ENCODE measurements at regions not wholly inside any gene's neighbourhood (a gene's known extent, or its start where the extent isn't known, plus 50 kb on each side); places are given as distances from the start of the nearest gene placed in this dataset.
A peak's percentile ranks its signal among the peaks of the same experiment; 100 is the strongest.

GRCh38 chr1:87644579-87645190, 316.0 kb downstream of the LMO4 start:
- DNase-seq (no peak), ATAC-seq (no peak)
- no peak overlapping the region for H3K4me3 ChIP-seq
- H3K9me3 ChIP-seq = no peaks in the 10 kb centered on the region
- WGBS, 4 donors = 74 to 77% (median 75%) methylated on average over 7 of the region's 7 CpGs
- peaks cover 0 to 11% (median 0%) of the 10 kb centered on the region in 12 donors for H3K4me1 ChIP-seq
- intact Hi-C loops (cut with DNase I) = no loop called here
- no peak for TF ChIP-seq CTCF (IDR thresholded peaks at IDR 0.05)
- TF ChIP-seq POLR2A (IDR thresholded peaks at IDR 0.05) = no peak
- peak overlapping the region in 1 of 12 donors; percentile 15 for H3K27ac ChIP-seq
- no peaks in the 10 kb centered on the region for H3K36me3 ChIP-seq
- no peaks in the 10 kb centered on the region for H3K27me3 ChIP-seq

- ATAC-seq (no peak), DNase-seq (no peak)
- no peak overlapping the region for H3K4me3 ChIP-seq
- H3K4me1 ChIP-seq = peaks cover 0 to 9% (median 0%) of the 10 kb centered on the region in 12 donors
- intact Hi-C loops (cut with DNase I) = no loop called here
- no peak for TF ChIP-seq CTCF (IDR thresholded peaks at IDR 0.05)
- no peak for TF ChIP-seq POLR2A (IDR thresholded peaks at IDR 0.05)
- H3K27me3 ChIP-seq = no peaks in the 10 kb centered on the region
- H3K36me3 ChIP-seq = no peaks in the 10 kb centered on the region
- no peak overlapping the region for H3K27ac ChIP-seq
- H3K9me3 ChIP-seq = no peaks in the 10 kb centered on the region
- WGBS, 4 donors = 92 to 94% (median 92%) methylated on average over 6 of the region's 6 CpGs
These were observed 318.9 kb downstream of the LMO4 start for GRCh38 chr1:87647430-87648177.

DNA sequence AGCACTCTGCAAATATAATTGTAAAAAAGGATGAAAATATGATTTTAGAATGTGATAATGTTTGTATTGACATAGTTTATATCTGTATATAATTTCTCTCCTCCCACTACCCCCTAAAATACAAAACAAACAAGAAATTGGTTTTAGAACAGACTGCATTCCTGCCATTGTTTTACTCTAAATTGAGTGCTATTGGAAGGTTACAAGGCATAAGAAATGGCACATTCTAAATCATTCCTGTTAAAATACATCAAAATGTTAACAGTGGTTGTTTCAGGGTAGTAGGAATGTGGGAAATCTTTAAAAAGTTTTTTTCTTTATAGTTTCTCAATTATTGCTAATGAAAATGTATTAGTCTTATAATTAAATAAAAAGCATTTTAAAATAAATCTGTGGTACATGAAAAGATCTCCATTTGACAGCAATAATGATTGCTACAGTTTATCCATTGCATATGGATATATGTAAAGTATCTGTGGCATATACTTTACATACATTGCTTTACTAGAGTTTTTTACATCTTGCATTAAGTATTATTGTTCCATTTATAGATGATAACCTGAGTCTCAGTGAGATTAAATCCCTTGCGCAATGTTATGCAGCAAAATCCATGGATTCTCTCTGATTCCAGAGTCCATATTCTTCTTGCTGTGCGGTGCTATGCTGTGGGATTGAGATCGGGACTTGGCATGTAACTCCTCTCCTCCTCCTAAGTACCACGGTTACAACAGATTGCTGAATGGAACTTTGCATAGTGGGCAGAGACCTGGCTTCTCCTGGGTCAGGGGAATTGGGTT, 319.8 kb downstream of the LMO4 start:
- Histone ChIP-seq H3K9me3 (no peaks in the 10 kb centered on the region), H3K4me1 (peaks cover 0 to 5% (median 0%) of the 10 kb centered on the region in 12 donors), H3K27ac (no peak overlapping the region), H3K4me3 (no peak overlapping the region), H3K27me3 (no peaks in the 10 kb centered on the region), H3K36me3 (no peaks in the 10 kb centered on the region)
- intact Hi-C loops (cut with DNase I) = no loop called here
- DNase-seq = no peak
- no peak for ATAC-seq
- WGBS, 4 donors = 87 to 95% (median 89%) methylated on average over 4 of the region's 4 CpGs
- TF ChIP-seq POLR2A (IDR thresholded peaks at IDR 0.05) (no peak), CTCF (IDR thresholded peaks at IDR 0.05) (no peak)

DNA sequence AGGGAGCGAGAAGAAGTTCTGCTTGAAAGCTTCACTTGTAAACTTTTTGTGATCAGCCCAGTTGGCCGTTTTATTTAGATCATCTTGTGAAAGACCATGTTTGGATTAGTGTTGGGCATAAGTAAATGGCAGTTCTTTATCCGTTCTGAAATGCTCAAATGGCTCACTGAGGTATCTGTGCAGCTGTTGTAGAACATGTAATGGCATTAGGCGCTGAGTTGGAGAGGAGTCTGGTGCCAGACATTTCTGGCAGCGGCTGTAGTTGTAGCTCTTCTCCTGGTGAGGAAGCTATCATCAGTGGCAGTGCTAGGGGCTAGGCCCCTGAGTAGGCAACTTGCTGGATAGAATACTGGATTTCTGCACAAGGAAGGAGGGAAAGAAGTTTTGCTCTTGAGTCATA, 321.6 kb downstream of the LMO4 start:
- DNase-seq (no peak), ATAC-seq (no peak)
- 71 to 77% (median 73%) methylated on average over 5 of the region's 5 CpGs for WGBS, 4 donors
- no peaks in the 10 kb centered on the region for H3K9me3 ChIP-seq
- H3K27me3 ChIP-seq = no peaks in the 10 kb centered on the region
- H3K4me1 ChIP-seq = no peaks in the 10 kb centered on the region
- H3K27ac ChIP-seq = no peak overlapping the region
- TF ChIP-seq POLR2A (IDR thresholded peaks at IDR 0.05) = no peak
- TF ChIP-seq CTCF (IDR thresholded peaks at IDR 0.05) = no peak
- intact Hi-C loops (cut with DNase I) = no loop called here
- H3K36me3 ChIP-seq = no peaks in the 10 kb centered on the region
- no peak overlapping the region for H3K4me3 ChIP-seq
